GM18520 (cell line): ENCODE measurements at regions not wholly inside any gene's neighbourhood (a gene's known extent, or its start where the extent isn't known, plus 50 kb on each side); places are given as distances from the start of the nearest gene placed in this dataset.

Experiments
- ATAC-seq: cut with Tn5 transposase; IDR thresholded peaks from one replicate; pipeline ENCODE4 v1.9.1; 2021; ENCODE audit not compliant: unreplicated experiment

- ATAC-seq = no peak
Measured at GRCh38 chr7:41633690-41634089, 69.2 kb downstream of the INHBA start.

- ATAC-seq = peak; percentile 89
Measured at GRCh38 chr7:41630741-41631140, 72.1 kb downstream of the INHBA start.

GRCh38 chr7:41629711-41630111, 73.2 kb downstream of the INHBA start:
- no peak for ATAC-seq

GRCh38 chr7:41628901-41629300, 74.0 kb downstream of the INHBA start:
- no peak for ATAC-seq

- ATAC-seq = no peak
Measured at GRCh38 chr7:41627645-41628298, 75.1 kb downstream of the INHBA start.

- no peak for ATAC-seq
Measured at GRCh38 chr7:41624818-41625217, 78.1 kb downstream of the INHBA start.

GRCh38 chr7:41621953-41622831, 80.7 kb downstream of the INHBA start:
- ATAC-seq = no peak

GRCh38 chr7:41617987-41618386, 84.9 kb downstream of the INHBA start:
- ATAC-seq = no peak

GRCh38 chr7:41612798-41613197, 90.1 kb downstream of the INHBA start:
- no peak for ATAC-seq

- no peak for ATAC-seq
Measured at GRCh38 chr7:41612386-41612785, 90.5 kb downstream of the INHBA start.

- no peak for ATAC-seq
Measured at GRCh38 chr7:41608447-41608846, 94.4 kb downstream of the INHBA start.

- no peak for ATAC-seq
Measured at GRCh38 chr7:41603985-41604384, 98.9 kb downstream of the INHBA start.

GRCh38 chr7:41599760-41600159, 103.1 kb downstream of the INHBA start:
- ATAC-seq = no peak

- ATAC-seq = no peak
Measured at GRCh38 chr7:41592794-41593193, 110.1 kb downstream of the INHBA start.

- ATAC-seq = no peak
Measured at GRCh38 chr7:41592236-41592635, 110.7 kb downstream of the INHBA start.

- no peak for ATAC-seq
Measured at GRCh38 chr7:41590986-41591385, 111.9 kb downstream of the INHBA start.

- ATAC-seq = no peak
Measured at GRCh38 chr7:41588341-41588740, 114.5 kb downstream of the INHBA start.

- ATAC-seq = no peak
Measured at GRCh38 chr7:41586931-41587640, 115.8 kb downstream of the INHBA start.

- ATAC-seq = no peak
Measured at GRCh38 chr7:41584746-41585145, 118.1 kb downstream of the INHBA start.

GRCh38 chr7:41582116-41582515, 120.8 kb downstream of the INHBA start:
- ATAC-seq = no peak

GRCh38 chr7:41581041-41581440, 121.8 kb downstream of the INHBA start:
- no peak for ATAC-seq
